ENCODE measurements at regions not wholly inside any gene's neighbourhood (a gene's known extent, or its start where the extent isn't known, plus 50 kb on each side); places are given as distances from the start of the nearest gene placed in this dataset.

- DNase-seq = no peak
These were observed 763.9 kb downstream of the GALC start for GRCh38 chr14:87229131-87229530.

GRCh38 chr14:87217023-87217422 is 776.0 kb downstream of the GALC start:
- no peak for DNase-seq

- DNase-seq = no peak
These were observed 778.4 kb downstream of the GALC start for GRCh38 chr14:87214558-87214957.

- no peak for DNase-seq
These were observed 785.2 kb downstream of the GALC start for GRCh38 chr14:87207756-87208155.

GRCh38 chr14:87205811-87206210 is 787.2 kb downstream of the GALC start:
- no peak for DNase-seq

GRCh38 chr14:87203346-87203745 is 789.6 kb downstream of the GALC start:
- DNase-seq = no peak

GRCh38 chr14:87199381-87199780 is 793.6 kb downstream of the GALC start:
- DNase-seq = no peak

- DNase-seq = no peak
These were observed 796.5 kb downstream of the GALC start for GRCh38 chr14:87196436-87196835.

GRCh38 chr14:87187786-87188185 is 805.2 kb downstream of the GALC start:
- DNase-seq = no peak

GRCh38 chr14:87186737-87187136 is 806.2 kb downstream of the GALC start:
- no peak for DNase-seq

- no peak for DNase-seq
These were observed 806.9 kb downstream of the GALC start for GRCh38 chr14:87185961-87186560.

- DNase-seq = no peak
These were observed 808.8 kb downstream of the GALC start for GRCh38 chr14:87184180-87184579.

GRCh38 chr14:87181288-87181687 is 811.7 kb downstream of the GALC start:
- DNase-seq = peak; percentile 66

- no peak for DNase-seq
These were observed 813.0 kb downstream of the GALC start for GRCh38 chr14:87179936-87180335.

GRCh38 chr14:87178277-87178676 is 814.7 kb downstream of the GALC start:
- no peak for DNase-seq

GRCh38 chr14:87175175-87175574 is 817.8 kb downstream of the GALC start:
- DNase-seq = peak; percentile 27

- no peak for DNase-seq
These were observed 821.8 kb downstream of the GALC start for GRCh38 chr14:87171141-87171540.

GRCh38 chr14:87170179-87170578 is 822.8 kb downstream of the GALC start:
- DNase-seq = peak; percentile 80

GRCh38 chr14:87169362-87169761 is 823.6 kb downstream of the GALC start:
- DNase-seq = no peak

- peak; percentile 3 for DNase-seq
These were observed 831.5 kb downstream of the GALC start for GRCh38 chr14:87161502-87161901.

- DNase-seq = peak; percentile 8
These were observed 832.0 kb downstream of the GALC start for GRCh38 chr14:87160989-87161388.

GRCh38 chr14:87158283-87158682 is 834.7 kb downstream of the GALC start:
- no peak for DNase-seq

- DNase-seq = no peak
These were observed 836.1 kb downstream of the GALC start for GRCh38 chr14:87156878-87157277.

- no peak for DNase-seq
These were observed 837.0 kb downstream of the GALC start for GRCh38 chr14:87155856-87156488.

- DNase-seq = no peak
These were observed 839.1 kb downstream of the GALC start for GRCh38 chr14:87153901-87154300.
